ENCODE measurements at regions not wholly inside any gene's neighbourhood (a gene's known extent, or its start where the extent isn't known, plus 50 kb on each side); places are given as distances from the start of the nearest gene placed in this dataset.

DNA sequence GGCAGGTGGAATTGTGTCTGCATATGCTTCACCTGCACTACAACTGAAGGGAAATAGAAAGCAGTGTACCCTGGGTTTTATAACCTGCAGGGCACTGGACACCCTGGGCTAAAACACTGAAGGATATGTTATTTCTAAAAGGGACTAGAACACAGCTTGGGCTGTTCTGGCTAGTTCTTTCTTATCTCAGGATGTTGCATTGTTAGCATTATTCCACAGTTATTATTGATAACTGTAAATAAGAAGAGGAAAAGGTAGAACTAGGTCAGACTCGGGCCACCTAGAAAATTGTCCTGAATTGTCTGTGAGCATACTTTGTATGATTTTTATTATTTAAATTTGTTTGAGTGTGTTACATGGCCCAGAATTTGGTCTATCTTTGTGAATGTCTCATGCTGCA lies 493.9 kb upstream of the CDH9 start:
- TF ChIP-seq, protein P1, sequence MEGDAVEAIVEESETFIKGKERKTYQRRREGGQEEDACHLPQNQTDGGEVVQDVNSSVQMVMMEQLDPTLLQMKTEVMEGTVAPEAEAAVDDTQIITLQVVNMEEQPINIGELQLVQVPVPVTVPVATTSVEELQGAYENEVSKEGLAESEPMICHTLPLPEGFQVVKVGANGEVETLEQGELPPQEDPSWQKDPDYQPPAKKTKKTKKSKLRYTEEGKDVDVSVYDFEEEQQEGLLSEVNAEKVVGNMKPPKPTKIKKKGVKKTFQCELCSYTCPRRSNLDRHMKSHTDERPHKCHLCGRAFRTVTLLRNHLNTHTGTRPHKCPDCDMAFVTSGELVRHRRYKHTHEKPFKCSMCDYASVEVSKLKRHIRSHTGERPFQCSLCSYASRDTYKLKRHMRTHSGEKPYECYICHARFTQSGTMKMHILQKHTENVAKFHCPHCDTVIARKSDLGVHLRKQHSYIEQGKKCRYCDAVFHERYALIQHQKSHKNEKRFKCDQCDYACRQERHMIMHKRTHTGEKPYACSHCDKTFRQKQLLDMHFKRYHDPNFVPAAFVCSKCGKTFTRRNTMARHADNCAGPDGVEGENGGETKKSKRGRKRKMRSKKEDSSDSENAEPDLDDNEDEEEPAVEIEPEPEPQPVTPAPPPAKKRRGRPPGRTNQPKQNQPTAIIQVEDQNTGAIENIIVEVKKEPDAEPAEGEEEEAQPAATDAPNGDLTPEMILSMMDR (IDR thresholded peaks at IDR 0.05; ENCODE audit: insufficient read depth, low read length): no peak
- TF ChIP-seq GABPA (IDR thresholded peaks at IDR 0.05; ENCODE audit: low read depth) (no peak), SPI1 (IDR thresholded peaks at IDR 0.05; ENCODE audit: borderline replicate concordance, low read depth) (no peak), REST (IDR thresholded peaks at IDR 0.05; ENCODE audit: insufficient replicate concordance, low read depth) (no peak), POLR2AphosphoS5 (IDR thresholded peaks at IDR 0.05; ENCODE audit: low read depth) (no peak)
- no peak for DNase-seq (ENCODE audit: low read depth in 1 of 2, low spot score in 1 of 2)
- Histone ChIP-seq H3K27ac (replicated peaks) (no peak overlapping the region), H3K27me3 (ENCODE audit: insufficient read depth, poor library complexity, severe bottlenecking) (no peaks in the 10 kb centered on the region), H3K4me3 (replicated peaks; ENCODE audit: insufficient read depth, low read length) (no peak overlapping the region)

DNA sequence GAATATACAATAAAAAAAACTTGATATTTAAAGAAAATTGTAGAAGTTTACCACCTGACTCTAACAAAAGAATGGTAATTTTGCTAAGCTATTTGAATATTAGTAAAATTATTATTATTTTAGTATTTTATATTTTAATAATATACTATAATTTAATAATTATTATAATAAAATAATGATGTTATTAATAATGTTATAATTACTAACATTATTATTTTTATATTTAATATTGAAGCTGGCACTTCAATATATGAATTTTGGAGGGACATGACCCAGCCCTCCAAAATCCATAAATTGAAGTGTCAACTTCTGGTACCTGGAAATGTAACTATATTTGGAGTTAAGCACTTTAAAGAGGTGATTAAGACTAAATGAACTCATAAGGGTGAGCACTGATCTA lies 486.1 kb upstream of the CDH9 start:
- Histone ChIP-seq H3K27me3 (ENCODE audit: insufficient read depth, poor library complexity, severe bottlenecking) (no peaks in the 10 kb centered on the region), H3K27ac (replicated peaks) (no peak overlapping the region), H3K4me3 (replicated peaks; ENCODE audit: insufficient read depth, low read length) (no peak overlapping the region)
- TF ChIP-seq, protein P1 (IDR thresholded peaks at IDR 0.05; ENCODE audit: insufficient read depth, low read length): no peak
- no peak for TF ChIP-seq GABPA (IDR thresholded peaks at IDR 0.05; ENCODE audit: low read depth)
- TF ChIP-seq REST (IDR thresholded peaks at IDR 0.05; ENCODE audit: insufficient replicate concordance, low read depth): no peak
- TF ChIP-seq SPI1 (IDR thresholded peaks at IDR 0.05; ENCODE audit: borderline replicate concordance, low read depth): no peak
- no peak for TF ChIP-seq POLR2AphosphoS5 (IDR thresholded peaks at IDR 0.05; ENCODE audit: low read depth)
- no peak for DNase-seq (ENCODE audit: low read depth in 1 of 2, low spot score in 1 of 2)

DNA sequence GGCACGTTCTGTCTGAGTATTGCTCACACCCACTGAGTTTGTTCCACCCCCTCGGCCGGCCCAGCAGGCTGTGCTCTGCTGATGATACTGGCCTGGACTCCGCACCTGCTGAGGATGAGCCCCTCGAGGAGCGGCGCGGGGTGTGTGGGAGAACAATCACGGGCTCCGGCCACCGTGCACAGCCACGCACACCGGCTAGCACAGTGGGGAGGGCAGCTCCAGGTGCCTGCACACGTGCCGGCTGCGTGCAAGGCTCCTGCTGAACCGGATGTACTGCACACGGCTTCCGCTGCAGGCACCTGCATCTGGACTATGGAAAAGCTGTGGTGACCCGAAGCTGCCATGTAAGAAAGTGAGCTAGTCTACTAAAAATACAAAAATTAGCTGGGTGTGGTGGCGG lies 485.2 kb upstream of the CDH9 start:
- no peak overlapping the region for H3K27ac ChIP-seq (replicated peaks)
- no peak for DNase-seq (ENCODE audit: low read depth in 1 of 2, low spot score in 1 of 2)
- no peaks in the 10 kb centered on the region for H3K27me3 ChIP-seq (ENCODE audit: insufficient read depth, poor library complexity, severe bottlenecking)
- H3K4me3 ChIP-seq (replicated peaks; ENCODE audit: insufficient read depth, low read length): no peak overlapping the region
- TF ChIP-seq, protein P1 (IDR thresholded peaks at IDR 0.05; ENCODE audit: insufficient read depth, low read length): no peak

DNA sequence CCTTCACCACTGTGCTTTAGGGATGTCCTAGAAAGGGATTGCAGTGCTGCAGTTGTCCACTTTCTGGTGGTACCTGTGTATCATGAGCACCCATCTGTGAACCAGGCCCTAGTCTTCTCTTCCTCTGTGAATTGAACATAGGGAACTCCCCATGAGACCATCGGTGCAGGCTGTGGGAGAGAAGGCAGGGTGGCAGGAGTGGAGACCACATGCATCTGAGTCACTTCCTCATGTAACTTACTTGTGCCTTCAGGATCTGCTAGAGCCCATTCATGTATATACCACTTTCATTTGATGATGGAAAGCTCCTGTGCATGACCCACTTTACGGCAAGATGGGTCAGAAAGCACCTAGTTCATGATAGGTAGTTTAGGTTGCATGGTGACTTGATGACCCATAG lies 478.1 kb upstream of the CDH9 start:
- TF ChIP-seq REST (IDR thresholded peaks at IDR 0.05; ENCODE audit: insufficient replicate concordance, low read depth) (no peak), SPI1 (IDR thresholded peaks at IDR 0.05; ENCODE audit: borderline replicate concordance, low read depth) (peak; percentile 53; the same call in 1 of the 2 replicates)
- Histone ChIP-seq H3K27ac (replicated peaks) (no peak overlapping the region), H3K4me3 (replicated peaks; ENCODE audit: insufficient read depth, low read length) (no peak overlapping the region), H3K27me3 (ENCODE audit: insufficient read depth, poor library complexity, severe bottlenecking) (no peaks in the 10 kb centered on the region)
- DNase-seq (ENCODE audit: low read depth in 1 of 2, low spot score in 1 of 2): peak; percentile 16 to 34

Measured in HL-60 (cell line).